BE2C (cell line): ENCODE measurements at regions not wholly inside any gene's neighbourhood (a gene's known extent, or its start where the extent isn't known, plus 50 kb on each side); places are given as distances from the start of the nearest gene placed in this dataset.

Experiments
- DNase-seq: peaks from one replicate; pipeline ENCODE4 v3.0.0-alpha.2; 2020
- H3K27me3 ChIP-seq: fragments of 250-450 bp; sonication (Bioruptor Pico); 2 replicates; pipeline ENCODE4 v1.5.1; 2020; ENCODE audit warnings: mild to moderate bottlenecking
- H3K36me3 ChIP-seq: fragments of 250-450 bp; sonication (Bioruptor Pico); 2 replicates; pipeline ENCODE4 v1.5.1; 2020; ENCODE audit warnings: mild to moderate bottlenecking
- H3K4me1 ChIP-seq: fragments of 250-450 bp; sonication (Bioruptor Pico); 2 replicates; pipeline ENCODE4 v1.5.1; 2020
- H3K4me3 ChIP-seq: 2 replicates; pipeline ENCODE4 v1.5.1; 2011; ENCODE audit warnings: low read depth, low read length
- H3K9me3 ChIP-seq: fragments of 250-450 bp; sonication (Bioruptor Pico); 2 replicates; pipeline ENCODE4 v1.5.1; 2020
- CTCF ChIP-seq: IDR thresholded peaks from 2 replicates; pipeline ENCODE4 v1.5.1; 2012; ENCODE audit warnings: mild to moderate bottlenecking, low read depth, low read length

- no peak for DNase-seq
- Histone ChIP-seq H3K36me3 (no peaks in the 10 kb centered on the region), H3K4me3 (no peak overlapping the region), H3K4me1 (no peaks in the 10 kb centered on the region), H3K27me3 (no peaks in the 10 kb centered on the region), H3K9me3 (no peaks in the 10 kb centered on the region)
- TF ChIP-seq CTCF, result no peak
Measured at GRCh38 chr2:138112536-138112935, 148.3 kb downstream of the HNMT start.

GRCh38 chr2:138113871-138114525 lies 149.7 kb downstream of the HNMT start:
- Histone ChIP-seq H3K9me3 (no peaks in the 10 kb centered on the region), H3K4me3 (no peak overlapping the region), H3K27me3 (no peaks in the 10 kb centered on the region), H3K36me3 (no peaks in the 10 kb centered on the region), H3K4me1 (no peaks in the 10 kb centered on the region)
- no peak for TF ChIP-seq CTCF
- no peak for DNase-seq

- DNase-seq, result no peak
- TF ChIP-seq CTCF, result no peak
- Histone ChIP-seq H3K4me3 (no peak overlapping the region), H3K36me3 (no peaks in the 10 kb centered on the region), H3K9me3 (no peaks in the 10 kb centered on the region), H3K4me1 (no peaks in the 10 kb centered on the region), H3K27me3 (no peaks in the 10 kb centered on the region)
Measured at GRCh38 chr2:138115666-138116065, 151.4 kb downstream of the HNMT start.

- H3K36me3 ChIP-seq, result no peaks in the 10 kb centered on the region
- DNase-seq, result no peak
- H3K4me1 ChIP-seq, result no peaks in the 10 kb centered on the region
- no peak overlapping the region for H3K4me3 ChIP-seq
- no peaks in the 10 kb centered on the region for H3K27me3 ChIP-seq
- no peak for TF ChIP-seq CTCF
- no peaks in the 10 kb centered on the region for H3K9me3 ChIP-seq
Measured at GRCh38 chr2:138116456-138116855, 152.2 kb downstream of the HNMT start.

GRCh38 chr2:138121666-138122661 lies 157.7 kb downstream of the HNMT start:
- no peak for DNase-seq
- H3K27me3 ChIP-seq, result no peaks in the 10 kb centered on the region
- H3K4me1 ChIP-seq, result no peaks in the 10 kb centered on the region
- H3K36me3 ChIP-seq, result no peaks in the 10 kb centered on the region
- no peak for TF ChIP-seq CTCF
- H3K4me3 ChIP-seq, result no peak overlapping the region
- no peaks in the 10 kb centered on the region for H3K9me3 ChIP-seq

- no peaks in the 10 kb centered on the region for H3K4me1 ChIP-seq
- H3K4me3 ChIP-seq, result no peak overlapping the region
- no peaks in the 10 kb centered on the region for H3K27me3 ChIP-seq
- no peaks in the 10 kb centered on the region for H3K36me3 ChIP-seq
- DNase-seq, result no peak
- no peaks in the 10 kb centered on the region for H3K9me3 ChIP-seq
- no peak for TF ChIP-seq CTCF
Measured at GRCh38 chr2:138122891-138123290, 158.6 kb downstream of the HNMT start.
